Testis (tissue), 2 donors: ENCODE measurements at regions not wholly inside any gene's neighbourhood (a gene's known extent, or its start where the extent isn't known, plus 50 kb on each side); places are given as distances from the start of the nearest gene placed in this dataset.

Experiments
- POLR2A ChIP-seq: fragments of 450-650 bp; IDR thresholded peaks from one replicate; pipeline ENCODE4 v1.6.1; 2017; ENCODE audit warnings: antibody characterized with exemption, mild to moderate bottlenecking, moderate library complexity
- TF ChIP-seq, protein P1 (sequence below), 3 experiments: fragments of 450-650 bp in 2 of 3; fragments of 200-600 bp in 1 of 3; sonication (generic) in 1 of 3; IDR thresholded peaks; one replicate each; pipeline ENCODE4 v1.5.1; 2016 to 2019; ENCODE audit warnings: antibody characterized with exemption in 3 of 3, mild to moderate bottlenecking in 2 of 3, moderate library complexity in 1 of 3

DNA sequence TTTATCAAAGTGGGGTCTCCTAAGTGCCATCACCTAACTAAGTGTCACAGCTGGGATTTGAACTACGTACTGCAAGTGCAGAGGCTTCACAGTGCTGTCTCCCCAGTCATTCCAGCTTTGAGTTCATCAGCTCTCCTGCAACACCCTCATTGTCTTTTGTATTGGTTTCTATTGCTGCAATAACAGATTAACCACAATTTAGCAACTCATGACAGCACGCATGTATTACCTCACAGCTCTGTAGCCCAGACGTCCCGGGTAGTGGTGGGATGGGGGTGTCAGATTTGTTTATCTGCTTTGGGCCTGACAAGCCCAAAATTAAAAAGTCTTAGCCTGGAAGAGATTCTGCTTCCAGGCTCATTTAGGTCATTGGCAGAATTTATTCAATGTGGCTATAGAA, 220.5 kb upstream of the LRRN1 start:
- TF ChIP-seq, protein P1, sequence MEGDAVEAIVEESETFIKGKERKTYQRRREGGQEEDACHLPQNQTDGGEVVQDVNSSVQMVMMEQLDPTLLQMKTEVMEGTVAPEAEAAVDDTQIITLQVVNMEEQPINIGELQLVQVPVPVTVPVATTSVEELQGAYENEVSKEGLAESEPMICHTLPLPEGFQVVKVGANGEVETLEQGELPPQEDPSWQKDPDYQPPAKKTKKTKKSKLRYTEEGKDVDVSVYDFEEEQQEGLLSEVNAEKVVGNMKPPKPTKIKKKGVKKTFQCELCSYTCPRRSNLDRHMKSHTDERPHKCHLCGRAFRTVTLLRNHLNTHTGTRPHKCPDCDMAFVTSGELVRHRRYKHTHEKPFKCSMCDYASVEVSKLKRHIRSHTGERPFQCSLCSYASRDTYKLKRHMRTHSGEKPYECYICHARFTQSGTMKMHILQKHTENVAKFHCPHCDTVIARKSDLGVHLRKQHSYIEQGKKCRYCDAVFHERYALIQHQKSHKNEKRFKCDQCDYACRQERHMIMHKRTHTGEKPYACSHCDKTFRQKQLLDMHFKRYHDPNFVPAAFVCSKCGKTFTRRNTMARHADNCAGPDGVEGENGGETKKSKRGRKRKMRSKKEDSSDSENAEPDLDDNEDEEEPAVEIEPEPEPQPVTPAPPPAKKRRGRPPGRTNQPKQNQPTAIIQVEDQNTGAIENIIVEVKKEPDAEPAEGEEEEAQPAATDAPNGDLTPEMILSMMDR (IDR thresholded peaks at IDR 0.05), result no peak
- no peak for TF ChIP-seq POLR2A
